ENCODE measurements at regions not wholly inside any gene's neighbourhood (a gene's known extent, or its start where the extent isn't known, plus 50 kb on each side); places are given as distances from the start of the nearest gene placed in this dataset.

GRCh38 chr7:41504214-41504980 is 198.5 kb downstream of the INHBA start:
- TF ChIP-seq POLR2A (IDR thresholded peaks at IDR 0.05) (no peak), CTCF (IDR thresholded peaks at IDR 0.05) (no peak)
